GM23338 (cell line): ENCODE measurements at regions not wholly inside any gene's neighbourhood (a gene's known extent, or its start where the extent isn't known, plus 50 kb on each side); places are given as distances from the start of the nearest gene placed in this dataset.

ENCODE experiments used
- ATAC-seq: fragments of 200-7000 bp; cut with Tn5 transposase; 3 replicates; pipeline ENCODE4 v1.9.1; 2020
- DNase-seq: peaks from one replicate; pipeline ENCODE4 v3.0.0-alpha.2; 2015; ENCODE audit warnings: low spot score
- H2AFZ ChIP-seq: fragments of 200-600 bp; sonication (generic); 2 replicates; pipeline ENCODE4 v1.8.0; 2016; ENCODE audit warnings: antibody characterized with exemption, mild to moderate bottlenecking, moderate library complexity
- H3F3A ChIP-seq: fragments of 200-600 bp; sonication (generic); replicated peaks from 2 replicates; pipeline ENCODE4 v1.8.0; 2017; ENCODE audit warnings: antibody characterized with exemption, mixed run types, low read depth
- H3K27ac ChIP-seq: fragments of 200-600 bp; sonication (generic); 2 replicates; pipeline ENCODE4 v1.6.1; 2016; ENCODE audit warnings: low read depth
- H3K27me3 ChIP-seq: fragments of 200-600 bp; sonication (generic); 2 replicates; pipeline ENCODE4 v1.8.0; 2016; ENCODE audit warnings: mild to moderate bottlenecking, mixed run types, moderate library complexity; ENCODE audit not compliant: insufficient read depth
- H3K36me3 ChIP-seq: fragments of 200-600 bp; sonication (generic); 2 replicates; pipeline ENCODE4 v1.8.0; 2016; ENCODE audit warnings: mild to moderate bottlenecking; ENCODE audit not compliant: insufficient read depth
- H3K4me1 ChIP-seq: fragments of 200-600 bp; sonication (generic); 2 replicates; pipeline ENCODE4 v1.8.0; 2016; ENCODE audit warnings: mild to moderate bottlenecking, moderate library complexity; ENCODE audit not compliant: insufficient read depth
- H3K4me2 ChIP-seq: fragments of 200-600 bp; sonication (generic); 2 replicates; pipeline ENCODE4 v1.7.1; 2017; ENCODE audit warnings: mixed run types
- H3K4me3 ChIP-seq: fragments of 200-600 bp; sonication (generic); 2 replicates; pipeline ENCODE4 v1.6.1; 2016; ENCODE audit warnings: mixed run types
- H3K79me2 ChIP-seq: fragments of 200-600 bp; sonication (generic); replicated peaks from 2 replicates; pipeline ENCODE4 v1.8.0; 2017; ENCODE audit warnings: mild to moderate bottlenecking; ENCODE audit not compliant: insufficient read depth
- H3K9me2 ChIP-seq: fragments of 200-600 bp; sonication (generic); 2 replicates; pipeline ENCODE4 v1.8.0; 2017; ENCODE audit not compliant: insufficient read depth
- H4K20me1 ChIP-seq: fragments of 200-600 bp; sonication (generic); replicated peaks from 2 replicates; pipeline ENCODE4 v1.8.0; 2017; ENCODE audit warnings: mild to moderate bottlenecking; ENCODE audit not compliant: insufficient read depth
- H3K27ac Mint-ChIP-seq: 2 replicates; pipeline ENCODE4 v1.8.0; 2020; ENCODE audit warnings: inconsistent platforms, mild to moderate bottlenecking, moderate library complexity, mixed read lengths
- H3K27me3 Mint-ChIP-seq: 3 replicates; pipeline ENCODE4 v1.8.0; 2022; ENCODE audit warnings: low read depth, mild to moderate bottlenecking, moderate library complexity, mixed read lengths, inconsistent platforms; ENCODE audit not compliant: insufficient read depth, poor library complexity
- H3K36me3 Mint-ChIP-seq: 3 replicates; pipeline ENCODE4 v1.8.0; 2021; ENCODE audit warnings: low read depth, mild to moderate bottlenecking, inconsistent platforms, moderate library complexity, mixed read lengths
- H3K4me1 Mint-ChIP-seq: 3 replicates; pipeline ENCODE4 v1.8.0; 2020; ENCODE audit warnings: mild to moderate bottlenecking, inconsistent platforms, mixed read lengths
- H3K4me3 Mint-ChIP-seq: 3 replicates; pipeline ENCODE4 v1.8.0; 2021; ENCODE audit warnings: moderate library complexity, mild to moderate bottlenecking, inconsistent platforms, mixed read lengths
- H3K9me3 Mint-ChIP-seq: 3 replicates; pipeline ENCODE4 v1.8.0; 2020; ENCODE audit warnings: moderate library complexity, mild to moderate bottlenecking, inconsistent platforms, mixed read lengths
- ETS1 ChIP-seq: IDR thresholded peaks from 2 replicates; pipeline ENCODE4 v1.6.1; 2016; ENCODE audit warnings: antibody characterized with exemption
- POLR2AphosphoS5 ChIP-seq: IDR thresholded peaks from 2 replicates; pipeline ENCODE4 v1.6.1; 2016; ENCODE audit warnings: antibody characterized with exemption, low read depth
- REST ChIP-seq: IDR thresholded peaks from one replicate; pipeline ENCODE4 v1.6.1; 2018; ENCODE audit warnings: antibody characterized with exemption; ENCODE audit not compliant: unreplicated experiment
- ZNF331 ChIP-seq: fragments of 250-450 bp; sonication (Bioruptor Pico); IDR thresholded peaks from 2 replicates; pipeline ENCODE4 v1.5.0; 2020; ENCODE audit warnings: low read depth, mild to moderate bottlenecking, moderate library complexity

- no peak for TF ChIP-seq REST
- no peak for TF ChIP-seq ETS1
These were observed 691.7 kb upstream of the ADGRL2 start (continued) for GRCh38 chr1:81109038-81109437.

- Histone ChIP-seq H3K4me1 (no peaks in the 10 kb centered on the region), H3K4me2 (no peak overlapping the region), H4K20me1 (no peaks in the 10 kb centered on the region), H3K79me2 (no peaks in the 10 kb centered on the region), H3K9me2 (peaks cover 5% of the 10 kb centered on the region; the same call in 1 of the 2 replicates), H3K36me3 (no peaks in the 10 kb centered on the region), H3K27ac (no peak overlapping the region), H3K4me3 (no peak overlapping the region), H3K27me3 (no peaks in the 10 kb centered on the region), H3F3A (no peaks in the 10 kb centered on the region), H2AFZ (no peak overlapping the region)
- Mint-ChIP-seq H3K4me3 (no peak overlapping the region), H3K4me1 (0 out of 3 replicates have a peak, but pooled peaks cover 2% of the 10 kb centered on the region), H3K27me3 (no peaks in the 10 kb centered on the region), H3K9me3 (peaks cover 2% of the 10 kb centered on the region; the same call in 1 of the 3 replicates), H3K27ac (no peak overlapping the region), H3K36me3 (peaks cover 3% of the 10 kb centered on the region; the same call in 2 of the 3 replicates)
- no peak for ATAC-seq
- TF ChIP-seq POLR2AphosphoS5: no peak
- DNase-seq: no peak
These were observed 702.9 kb upstream of the ADGRL2 start for GRCh38 chr1:81097860-81098259.

GRCh38 chr1:81073580-81073979, 727.2 kb upstream of the ADGRL2 start:
- no peaks in the 10 kb centered on the region for H3K36me3 Mint-ChIP-seq
- H3K4me3 Mint-ChIP-seq: no peak overlapping the region
- Histone ChIP-seq H4K20me1 (no peaks in the 10 kb centered on the region), H3F3A (no peaks in the 10 kb centered on the region), H3K79me2 (no peaks in the 10 kb centered on the region), H3K4me3 (no peak overlapping the region), H3K27ac (no peak overlapping the region), H3K4me2 (no peak overlapping the region), H2AFZ (no peak overlapping the region), H3K27me3 (no peaks in the 10 kb centered on the region), H3K9me2 (no peaks in the 10 kb centered on the region), H3K36me3 (no peaks in the 10 kb centered on the region), H3K4me1 (peaks cover 14% of the 10 kb centered on the region)
- no peak overlapping the region for H3K27ac Mint-ChIP-seq
- ATAC-seq (no peak), DNase-seq (no peak)
- no peaks in the 10 kb centered on the region for H3K27me3 Mint-ChIP-seq
- TF ChIP-seq POLR2AphosphoS5: no peak
- TF ChIP-seq ZNF331 (CRISPR knock-in tag): no peak
- no peak for TF ChIP-seq REST
- no peak for TF ChIP-seq ETS1
- H3K9me3 Mint-ChIP-seq: no peaks in the 10 kb centered on the region; the same call in 2 of the 3 replicates
- H3K4me1 Mint-ChIP-seq: peaks cover 20% of the 10 kb centered on the region
